GM12891 (cell line): ENCODE measurements at regions not wholly inside any gene's neighbourhood (a gene's known extent, or its start where the extent isn't known, plus 50 kb on each side); places are given as distances from the start of the nearest gene placed in this dataset.

Experiments used
- POLR2AphosphoS5 ChIP-seq: IDR thresholded peaks from 2 replicates; pipeline ENCODE4 v1.6.1; 2011; ENCODE audit warnings: low read depth, low read length, control low read depth
- SPI1 ChIP-seq: IDR thresholded peaks from 2 replicates; pipeline ENCODE4 v1.6.1; 2011; ENCODE audit warnings: low read depth, low read length, control low read depth

DNA sequence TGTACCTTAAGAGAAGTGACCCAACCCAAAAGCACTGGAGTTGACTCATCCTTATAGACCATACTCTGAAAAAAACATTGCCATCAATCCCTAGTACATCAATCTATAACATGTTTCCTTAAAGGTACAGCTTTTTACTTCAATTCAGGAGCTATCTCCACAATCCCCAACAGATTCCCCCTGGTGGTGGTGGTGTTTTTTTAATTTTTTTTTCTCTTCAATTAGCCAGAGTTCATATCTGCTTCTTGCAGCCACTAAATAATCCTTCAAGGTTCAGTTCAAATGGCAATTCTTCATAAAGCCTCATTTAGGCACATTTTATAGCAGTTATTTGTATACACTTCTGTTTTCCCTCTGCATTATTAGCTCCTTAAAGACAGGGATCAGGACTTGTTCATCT is 60.7 kb upstream of the KDR start:
- no peak for TF ChIP-seq POLR2AphosphoS5
- TF ChIP-seq SPI1: no peak
